Choroid plexus epithelial cell (primary cell): ENCODE measurements at regions not wholly inside any gene's neighbourhood (a gene's known extent, or its start where the extent isn't known, plus 50 kb on each side); places are given as distances from the start of the nearest gene placed in this dataset.
"Not testable (repeated sequence)": the region's sequence is repeated elsewhere in the genome, so short reads cannot be mapped to it uniquely, and the experiment has no call there.

Experiments
- DNase-seq: peaks from one replicate; pipeline ENCODE4 v3.0.0-alpha.2; 2010; ENCODE audit warnings: low read depth
- H3K4me3 ChIP-seq: 2 replicates; pipeline ENCODE4 v1.5.1; 2011; ENCODE audit warnings: low read depth, mild to moderate bottlenecking, control low read depth, low read length, moderate library complexity
- TF ChIP-seq, protein P1 (sequence below): conservative IDR thresholded peaks from 2 replicates; pipeline ENCODE4 v1.5.1; 2011; ENCODE audit warnings: low read depth, mild to moderate bottlenecking, control low read depth, inconsistent platforms, low read length, moderate library complexity

DNA sequence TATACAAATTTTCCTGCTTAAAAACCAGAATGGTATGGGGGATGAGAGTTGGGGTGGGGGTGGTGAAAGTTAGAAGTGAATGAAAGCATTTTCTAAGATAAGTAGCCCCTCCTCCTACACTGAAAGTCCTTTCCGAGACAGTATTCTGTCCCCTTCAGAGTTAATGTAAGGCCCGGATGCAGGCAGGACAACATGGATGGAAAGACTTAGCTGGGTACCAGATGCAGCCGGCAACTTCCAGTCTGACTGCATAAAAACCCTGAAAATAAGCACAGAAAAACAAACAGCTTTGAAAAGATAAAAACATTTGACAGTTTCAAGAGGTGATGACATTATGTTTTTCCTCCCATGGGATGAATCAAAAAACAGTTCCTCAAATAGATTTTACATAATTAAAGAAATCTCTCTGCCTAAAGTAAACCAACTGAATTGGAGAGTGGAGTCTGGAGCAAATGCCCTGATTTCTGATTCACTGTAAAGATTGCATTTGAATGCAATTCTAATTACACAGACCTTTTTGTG is 196.3 kb downstream of the GPAT3 start:
- no peak overlapping the region for H3K4me3 ChIP-seq
- TF ChIP-seq, protein P1, sequence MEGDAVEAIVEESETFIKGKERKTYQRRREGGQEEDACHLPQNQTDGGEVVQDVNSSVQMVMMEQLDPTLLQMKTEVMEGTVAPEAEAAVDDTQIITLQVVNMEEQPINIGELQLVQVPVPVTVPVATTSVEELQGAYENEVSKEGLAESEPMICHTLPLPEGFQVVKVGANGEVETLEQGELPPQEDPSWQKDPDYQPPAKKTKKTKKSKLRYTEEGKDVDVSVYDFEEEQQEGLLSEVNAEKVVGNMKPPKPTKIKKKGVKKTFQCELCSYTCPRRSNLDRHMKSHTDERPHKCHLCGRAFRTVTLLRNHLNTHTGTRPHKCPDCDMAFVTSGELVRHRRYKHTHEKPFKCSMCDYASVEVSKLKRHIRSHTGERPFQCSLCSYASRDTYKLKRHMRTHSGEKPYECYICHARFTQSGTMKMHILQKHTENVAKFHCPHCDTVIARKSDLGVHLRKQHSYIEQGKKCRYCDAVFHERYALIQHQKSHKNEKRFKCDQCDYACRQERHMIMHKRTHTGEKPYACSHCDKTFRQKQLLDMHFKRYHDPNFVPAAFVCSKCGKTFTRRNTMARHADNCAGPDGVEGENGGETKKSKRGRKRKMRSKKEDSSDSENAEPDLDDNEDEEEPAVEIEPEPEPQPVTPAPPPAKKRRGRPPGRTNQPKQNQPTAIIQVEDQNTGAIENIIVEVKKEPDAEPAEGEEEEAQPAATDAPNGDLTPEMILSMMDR = no peak
- no peak for DNase-seq

DNA sequence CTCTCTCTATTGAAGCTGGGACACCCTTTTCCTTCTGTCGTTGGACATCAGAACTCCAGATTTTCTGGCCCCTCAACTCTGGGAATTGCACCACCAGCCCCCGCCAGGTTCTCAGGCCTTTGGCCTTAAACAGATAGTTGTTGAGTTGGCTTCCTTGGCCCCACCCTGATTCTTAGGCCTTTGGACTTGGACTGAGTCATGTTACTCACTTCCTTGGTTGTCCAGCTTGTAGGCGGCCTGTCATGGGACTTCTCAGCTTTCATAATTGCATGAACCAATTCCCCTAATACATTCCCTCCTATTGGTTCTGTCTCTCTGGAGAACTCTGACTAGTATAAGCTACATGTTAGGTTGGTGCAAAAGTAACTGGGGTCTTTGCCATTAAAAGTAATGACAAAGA is 195.7 kb downstream of the GPAT3 start:
- DNase-seq = peak; percentile 12
- no peak overlapping the region for H3K4me3 ChIP-seq
- TF ChIP-seq, protein P1 = no peak

DNA sequence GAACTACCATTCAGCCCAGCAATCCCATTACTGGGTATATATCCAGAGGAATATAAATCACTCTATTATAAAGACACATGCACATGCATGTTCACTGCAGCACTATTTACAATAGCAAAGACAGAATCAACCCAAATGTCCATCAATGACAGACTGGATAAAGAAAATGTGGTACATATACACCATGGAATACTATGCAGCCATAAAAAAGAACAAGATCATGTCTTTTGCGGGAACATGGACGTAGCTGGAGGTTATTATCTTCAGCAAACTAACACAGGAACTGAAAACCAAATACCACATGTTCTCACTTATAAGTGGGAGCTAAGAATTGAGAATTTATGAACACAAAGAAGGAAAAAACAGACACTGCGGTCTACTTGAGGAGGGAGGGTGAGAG is 195.1 kb downstream of the GPAT3 start:
- not testable (repeated sequence) for DNase-seq

DNA sequence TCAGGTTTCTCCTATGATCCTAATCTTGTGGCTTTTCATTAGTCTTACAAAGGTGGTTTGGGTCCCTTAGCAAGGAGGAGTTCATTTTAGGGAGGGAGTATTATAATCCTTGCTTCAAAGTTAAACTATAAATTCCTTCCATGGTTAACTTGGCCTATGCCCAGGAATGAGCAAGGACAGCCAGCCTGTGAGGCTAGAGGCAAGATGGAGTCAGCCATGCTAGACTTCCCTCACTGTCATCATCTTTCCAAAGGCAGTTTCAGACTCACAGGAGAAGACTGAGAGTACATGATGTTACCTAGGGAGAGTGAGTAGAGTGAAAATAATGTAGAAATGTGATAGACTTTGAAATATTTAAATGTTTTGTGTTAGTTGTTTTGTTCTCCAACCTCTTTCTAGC is 192.3 kb downstream of the GPAT3 start:
- no peak overlapping the region for H3K4me3 ChIP-seq
- no peak for DNase-seq
- TF ChIP-seq, protein P1 = no peak

More for the DNA sequence above, 195.1 kb downstream of the GPAT3 start:
- H3K4me3 ChIP-seq = not testable (repeated sequence)

DNA sequence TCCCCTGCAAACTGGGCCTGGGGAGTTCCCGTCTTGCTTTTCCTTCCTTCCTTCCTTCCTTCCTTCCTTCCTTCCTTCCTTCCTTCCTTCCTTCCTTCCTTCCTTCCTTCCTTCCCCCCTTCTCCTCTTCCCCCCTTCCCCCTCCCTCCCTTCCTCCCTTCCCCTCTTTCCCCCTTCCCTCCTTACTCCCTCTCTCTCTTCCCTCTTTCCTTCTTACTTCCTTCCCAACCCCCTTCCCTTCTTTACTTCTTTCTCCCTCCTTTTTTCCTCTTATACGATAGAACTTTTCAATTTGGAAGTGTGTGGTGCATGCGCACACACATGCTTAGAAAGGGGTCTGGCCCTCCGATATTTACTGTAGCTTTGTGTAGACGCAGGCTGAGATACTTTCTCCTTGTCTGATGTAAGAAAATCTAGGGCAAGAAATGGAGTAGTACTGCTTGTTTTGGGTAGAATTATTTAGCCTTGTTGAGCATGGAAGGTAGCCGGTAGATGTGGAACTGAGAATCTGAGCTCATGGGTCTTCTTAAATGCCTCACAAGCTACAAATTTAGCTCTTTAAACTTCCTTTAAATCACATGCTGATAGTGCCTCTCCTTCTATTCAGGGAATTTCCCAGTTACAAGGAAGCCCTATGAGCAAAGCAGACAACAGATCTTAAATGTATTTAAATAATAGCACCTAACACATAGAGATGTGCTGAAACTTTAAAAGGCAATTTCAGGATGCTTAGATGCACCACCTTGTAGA is 189.6 kb downstream of the GPAT3 start:
- TF ChIP-seq, protein P1 = no peak
- DNase-seq = no peak
- H3K4me3 ChIP-seq = no peak overlapping the region

DNA sequence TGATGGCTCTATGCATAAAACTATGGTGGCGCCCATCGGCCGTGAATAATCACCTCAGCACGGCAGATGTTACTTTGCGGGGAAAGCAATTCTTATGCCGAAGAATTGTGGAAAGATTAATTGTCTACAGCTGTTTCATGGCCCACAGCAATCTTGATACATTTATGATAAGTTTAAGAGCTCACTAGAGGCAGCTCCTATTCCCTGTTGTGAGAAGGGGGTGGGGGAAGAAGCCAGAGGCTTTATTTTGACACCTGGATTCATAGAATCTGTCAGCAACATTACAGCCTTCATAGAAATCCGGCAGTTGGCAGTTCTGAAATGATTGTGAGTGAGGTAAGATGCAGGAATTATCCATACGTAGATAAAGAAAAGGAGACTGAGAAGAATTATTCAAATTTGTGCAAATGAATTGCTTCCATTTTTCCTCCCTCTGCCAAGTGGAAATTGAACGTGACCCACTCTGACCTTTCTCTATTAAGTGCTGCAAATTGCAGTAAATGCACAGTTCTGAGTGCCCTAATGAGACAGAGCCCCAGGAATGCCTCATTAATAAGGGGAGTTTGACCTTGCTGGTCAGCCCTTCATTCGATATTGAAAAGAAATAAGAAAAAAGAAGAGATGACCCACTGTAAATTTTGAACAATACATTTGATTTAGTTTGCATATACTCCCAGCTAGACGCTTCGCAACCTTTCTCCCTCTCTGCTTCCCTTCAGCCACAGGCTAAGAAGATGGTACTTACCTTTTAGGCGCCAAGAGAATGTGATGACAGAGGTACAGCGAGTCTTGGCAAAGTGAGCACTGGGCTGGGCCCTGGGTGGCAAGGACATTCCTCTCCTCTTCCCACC is 188.8 kb downstream of the GPAT3 start:
- no peak overlapping the region for H3K4me3 ChIP-seq
- TF ChIP-seq, protein P1 = no peak
- no peak for DNase-seq

DNA sequence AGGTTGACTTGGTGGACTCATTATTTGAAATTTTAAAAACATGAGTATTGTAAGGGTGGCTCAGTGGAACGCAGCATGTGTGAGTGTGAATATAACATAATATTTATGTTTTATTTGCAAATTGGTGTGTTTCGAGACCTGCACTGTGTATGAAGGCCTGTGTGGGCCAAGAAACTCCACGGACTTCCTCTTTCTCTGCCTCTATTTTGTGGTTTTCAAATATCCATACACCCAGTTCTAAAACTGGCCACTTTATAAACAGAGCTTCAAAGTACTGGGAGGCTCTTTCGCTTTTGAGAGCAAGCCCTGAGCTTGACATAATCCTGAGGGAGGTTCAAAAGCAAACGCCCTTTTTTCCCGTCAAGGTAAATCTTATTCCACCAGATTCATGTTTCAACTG is 187.7 kb downstream of the GPAT3 start:
- H3K4me3 ChIP-seq = no peak overlapping the region
- TF ChIP-seq, protein P1 = no peak
- DNase-seq = no peak
